Osteocyte (in vitro differentiated cells): ENCODE measurements at regions not wholly inside any gene's neighbourhood (a gene's known extent, or its start where the extent isn't known, plus 50 kb on each side); places are given as distances from the start of the nearest gene placed in this dataset.

Source experiments
- DNase-seq: peaks from one replicate; pipeline ENCODE4 v3.0.0; 2021; ENCODE audit warnings: mixed read lengths; ENCODE audit not compliant: unreplicated experiment; ENCODE audit errors: extremely low spot score
- H3K27ac Mint-ChIP-seq: one replicate; pipeline ENCODE4 v1.8.0; 2021; ENCODE audit warnings: mild to moderate bottlenecking, mixed read lengths; ENCODE audit not compliant: unreplicated experiment
- H3K27me3 Mint-ChIP-seq: one replicate; pipeline ENCODE4 v1.8.0; 2021; ENCODE audit warnings: mixed read lengths; ENCODE audit not compliant: unreplicated experiment
- H3K36me3 Mint-ChIP-seq: one replicate; pipeline ENCODE4 v1.8.0; 2021; ENCODE audit warnings: mixed read lengths; ENCODE audit not compliant: unreplicated experiment
- H3K4me1 Mint-ChIP-seq: one replicate; pipeline ENCODE4 v1.8.0; 2021; ENCODE audit warnings: mixed read lengths; ENCODE audit not compliant: unreplicated experiment
- H3K4me3 Mint-ChIP-seq: one replicate; pipeline ENCODE4 v1.8.0; 2021; ENCODE audit warnings: mild to moderate bottlenecking, moderate library complexity, mixed read lengths; ENCODE audit not compliant: unreplicated experiment
- H3K9me3 Mint-ChIP-seq: one replicate; pipeline ENCODE4 v1.8.0; 2021; ENCODE audit warnings: mixed read lengths; ENCODE audit not compliant: unreplicated experiment
- TF ChIP-seq, protein P1 (sequence below): fragments of 200-600 bp; sonication (generic); IDR thresholded peaks from 2 replicates; pipeline ENCODE4 v1.5.0; 2021; ENCODE audit warnings: antibody characterized with exemption, mild to moderate bottlenecking, moderate library complexity

DNA sequence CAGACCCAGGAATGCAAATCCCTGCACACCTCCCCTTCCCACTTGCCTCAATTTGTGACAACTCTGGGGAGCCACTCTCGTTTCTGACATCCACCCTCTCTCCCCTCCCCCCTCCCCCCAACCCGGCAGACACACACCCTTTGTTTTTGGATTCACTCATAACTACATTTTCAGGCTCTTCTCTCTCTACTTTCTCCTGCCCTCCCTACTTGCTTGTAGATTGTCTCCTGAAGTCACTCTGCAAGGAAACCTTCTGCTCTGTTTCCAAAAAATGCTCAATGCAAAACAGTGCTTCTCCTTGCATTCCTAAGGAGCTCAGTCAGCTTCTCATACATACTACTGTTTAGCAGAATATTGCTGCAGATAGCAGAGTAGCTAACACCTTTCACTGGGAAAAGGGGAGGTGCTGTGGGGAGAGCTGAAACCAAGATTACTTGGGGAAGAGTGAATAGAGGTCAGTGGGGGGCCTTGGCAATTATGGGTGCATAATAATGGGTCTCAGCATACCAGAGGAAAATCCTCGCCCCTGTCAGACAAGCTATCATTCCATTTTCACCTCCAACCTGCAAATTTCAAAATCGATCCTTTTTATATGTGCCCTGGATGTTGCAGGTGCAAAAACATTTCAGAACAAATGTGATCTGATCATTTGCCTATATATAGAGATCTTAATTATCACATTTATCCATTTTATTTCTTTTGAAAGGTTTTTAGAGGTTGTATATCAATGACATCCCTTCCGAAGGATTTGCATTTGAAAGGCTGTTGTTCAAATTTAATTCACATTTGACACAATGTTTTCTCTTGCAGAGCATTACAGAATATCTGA lies 1860.7 kb upstream of the WWC1 start:
- no peaks in the 10 kb centered on the region for H3K36me3 Mint-ChIP-seq
- H3K27ac Mint-ChIP-seq = no peak overlapping the region
- H3K27me3 Mint-ChIP-seq = no peaks in the 10 kb centered on the region
- peaks cover 18% of the 10 kb centered on the region for H3K9me3 Mint-ChIP-seq
- H3K4me1 Mint-ChIP-seq = no peaks in the 10 kb centered on the region
- no peak overlapping the region for H3K4me3 Mint-ChIP-seq
- no peak for DNase-seq
- TF ChIP-seq, protein P1, sequence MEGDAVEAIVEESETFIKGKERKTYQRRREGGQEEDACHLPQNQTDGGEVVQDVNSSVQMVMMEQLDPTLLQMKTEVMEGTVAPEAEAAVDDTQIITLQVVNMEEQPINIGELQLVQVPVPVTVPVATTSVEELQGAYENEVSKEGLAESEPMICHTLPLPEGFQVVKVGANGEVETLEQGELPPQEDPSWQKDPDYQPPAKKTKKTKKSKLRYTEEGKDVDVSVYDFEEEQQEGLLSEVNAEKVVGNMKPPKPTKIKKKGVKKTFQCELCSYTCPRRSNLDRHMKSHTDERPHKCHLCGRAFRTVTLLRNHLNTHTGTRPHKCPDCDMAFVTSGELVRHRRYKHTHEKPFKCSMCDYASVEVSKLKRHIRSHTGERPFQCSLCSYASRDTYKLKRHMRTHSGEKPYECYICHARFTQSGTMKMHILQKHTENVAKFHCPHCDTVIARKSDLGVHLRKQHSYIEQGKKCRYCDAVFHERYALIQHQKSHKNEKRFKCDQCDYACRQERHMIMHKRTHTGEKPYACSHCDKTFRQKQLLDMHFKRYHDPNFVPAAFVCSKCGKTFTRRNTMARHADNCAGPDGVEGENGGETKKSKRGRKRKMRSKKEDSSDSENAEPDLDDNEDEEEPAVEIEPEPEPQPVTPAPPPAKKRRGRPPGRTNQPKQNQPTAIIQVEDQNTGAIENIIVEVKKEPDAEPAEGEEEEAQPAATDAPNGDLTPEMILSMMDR = no peak

DNA sequence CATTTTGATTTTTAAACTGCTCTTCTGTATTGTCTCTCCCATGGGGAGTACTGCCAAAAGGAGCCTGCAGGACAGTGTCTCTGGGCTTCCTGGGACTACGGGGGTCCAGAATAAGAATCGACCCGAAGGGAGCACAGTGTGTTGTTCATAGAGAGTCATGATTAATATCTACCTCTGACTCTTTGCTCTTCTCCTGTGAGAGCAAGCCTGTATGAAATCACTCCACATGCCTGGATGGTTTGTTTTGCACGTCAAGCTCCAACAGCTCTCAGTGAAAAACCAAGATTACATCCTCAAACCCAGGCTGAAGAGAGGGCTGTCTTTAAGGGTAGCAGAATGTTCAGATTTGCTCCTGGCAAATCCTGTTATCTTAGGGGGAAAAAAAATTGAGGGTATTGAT lies 1860.0 kb upstream of the WWC1 start:
- Mint-ChIP-seq H3K4me1 (no peaks in the 10 kb centered on the region), H3K9me3 (peaks cover 18% of the 10 kb centered on the region), H3K27me3 (no peaks in the 10 kb centered on the region), H3K36me3 (no peaks in the 10 kb centered on the region), H3K4me3 (no peak overlapping the region), H3K27ac (no peak overlapping the region)
- DNase-seq = no peak
- TF ChIP-seq, protein P1 = no peak

DNA sequence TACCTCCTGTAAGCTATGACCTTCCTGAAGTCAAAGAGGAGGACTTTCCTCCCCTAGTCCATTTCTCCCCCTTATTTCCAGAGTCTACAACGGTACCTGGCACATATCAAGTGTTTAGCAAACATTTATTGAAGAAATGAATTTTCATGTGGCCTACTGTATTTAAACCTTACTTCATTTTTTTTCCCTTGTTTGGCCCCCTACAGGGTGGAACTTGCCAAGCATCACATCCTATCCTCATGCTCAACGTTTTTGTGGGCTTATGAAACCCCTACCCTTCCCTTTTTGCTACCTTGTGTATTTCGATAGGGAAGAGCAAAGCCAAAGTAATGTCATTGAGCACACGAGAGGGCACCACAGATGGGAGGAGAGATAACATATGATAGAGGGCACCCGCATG lies 1857.8 kb upstream of the WWC1 start:
- Mint-ChIP-seq H3K4me3 (no peak overlapping the region), H3K27me3 (no peaks in the 10 kb centered on the region), H3K4me1 (no peaks in the 10 kb centered on the region), H3K27ac (no peak overlapping the region), H3K36me3 (no peaks in the 10 kb centered on the region), H3K9me3 (peaks cover 14% of the 10 kb centered on the region)
- DNase-seq = no peak
- TF ChIP-seq, protein P1 = no peak

DNA sequence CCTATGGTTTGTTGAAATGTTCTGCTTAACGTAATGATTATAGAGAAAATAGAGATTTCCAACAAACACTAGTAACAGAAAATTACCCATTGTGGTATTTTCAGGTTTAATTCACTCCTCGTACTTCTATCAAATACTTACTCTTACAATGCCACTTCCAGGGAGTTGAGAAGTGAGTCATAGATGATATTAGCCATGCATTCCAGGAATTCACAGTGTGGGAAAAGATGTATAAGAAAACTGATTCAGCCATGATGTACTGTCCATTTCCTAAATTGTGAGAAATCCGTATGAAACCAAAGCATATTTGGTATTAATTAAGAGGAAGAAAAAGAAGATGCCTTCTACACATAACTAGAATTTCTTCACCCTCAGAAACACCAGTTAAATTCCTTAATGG lies 1854.6 kb upstream of the WWC1 start:
- TF ChIP-seq, protein P1 = no peak
- Mint-ChIP-seq H3K4me3 (no peak overlapping the region), H3K36me3 (no peaks in the 10 kb centered on the region), H3K27me3 (no peaks in the 10 kb centered on the region), H3K9me3 (peaks cover 17% of the 10 kb centered on the region), H3K27ac (no peak overlapping the region), H3K4me1 (no peaks in the 10 kb centered on the region)
- DNase-seq = no peak

DNA sequence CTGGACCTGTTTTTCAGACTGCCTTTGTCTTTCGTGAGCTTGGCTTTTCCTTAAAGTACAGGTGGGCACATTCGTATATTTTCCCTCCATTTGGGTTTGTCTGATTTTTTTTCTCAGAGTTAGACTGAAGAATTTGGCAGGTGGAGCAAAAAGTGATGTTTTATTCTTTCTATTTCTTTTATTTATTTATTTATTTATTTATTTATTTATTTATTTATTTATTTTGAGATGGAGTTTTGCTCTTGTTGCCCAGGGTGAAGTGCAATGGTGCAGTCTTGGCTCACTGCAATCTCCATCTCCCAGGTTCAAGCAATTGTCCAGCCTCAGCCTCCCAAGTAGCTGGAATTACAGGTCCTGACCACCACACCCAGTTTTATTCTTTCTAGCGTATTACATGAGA lies 1805.1 kb upstream of the WWC1 start:
- Mint-ChIP-seq H3K27ac (no peak overlapping the region), H3K36me3 (no peaks in the 10 kb centered on the region)

More for the DNA sequence above, 1805.1 kb upstream of the WWC1 start:
- Mint-ChIP-seq H3K9me3 (peaks cover 29% of the 10 kb centered on the region), H3K4me1 (no peaks in the 10 kb centered on the region), H3K27me3 (no peaks in the 10 kb centered on the region), H3K4me3 (no peak overlapping the region)
- DNase-seq = no peak
- TF ChIP-seq, protein P1 = no peak
